ENCODE measurements at regions not wholly inside any gene's neighbourhood (a gene's known extent, or its start where the extent isn't known, plus 50 kb on each side); places are given as distances from the start of the nearest gene placed in this dataset.
"Not testable (repeated sequence)": the region's sequence is repeated elsewhere in the genome, so short reads cannot be mapped to it uniquely, and the experiment has no call there.

DNA sequence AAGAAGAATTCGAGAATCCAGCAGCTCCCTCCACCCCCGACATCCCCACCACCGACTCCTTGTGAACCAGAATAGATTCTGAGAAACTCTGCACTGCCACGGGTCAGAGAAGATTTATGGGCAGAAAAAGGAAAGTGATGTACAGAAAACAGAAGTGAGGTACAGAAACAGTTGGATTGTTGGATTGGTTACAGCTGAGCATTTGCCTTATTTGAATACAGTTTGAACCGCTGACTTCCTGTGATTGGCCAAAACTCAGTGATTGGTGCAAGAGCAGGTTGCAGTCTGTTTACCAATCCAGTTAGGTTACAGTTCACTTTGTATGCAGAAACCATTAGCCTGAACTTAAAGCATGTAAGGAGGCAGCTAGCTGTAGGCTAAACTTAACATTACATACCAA, 131.2 kb upstream of the HDDC2 start:
- DNase-seq: no peak

- DNase-seq: no peak
Measured at GRCh38 chr6:125434760-125435159, 133.0 kb upstream of the HDDC2 start.

DNA sequence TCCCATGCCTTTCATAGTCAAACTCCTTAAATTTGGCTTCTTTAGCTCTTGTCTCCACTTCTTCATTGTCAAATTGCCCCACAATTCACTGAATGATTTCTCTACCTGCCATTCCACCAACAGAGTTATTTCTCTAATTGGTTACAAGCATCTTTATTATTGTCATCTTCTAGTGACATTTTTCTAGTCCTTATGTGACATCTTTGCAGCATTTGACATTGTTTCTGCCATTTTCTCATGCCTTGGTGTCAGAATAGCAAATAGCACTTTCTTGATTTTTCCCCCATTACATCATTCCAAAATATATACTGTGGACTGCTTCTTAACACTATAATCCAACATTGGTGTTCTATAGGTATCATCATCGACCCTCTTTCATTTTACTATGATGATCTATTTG, 137.7 kb upstream of the HDDC2 start:
- no peak for DNase-seq

DNA sequence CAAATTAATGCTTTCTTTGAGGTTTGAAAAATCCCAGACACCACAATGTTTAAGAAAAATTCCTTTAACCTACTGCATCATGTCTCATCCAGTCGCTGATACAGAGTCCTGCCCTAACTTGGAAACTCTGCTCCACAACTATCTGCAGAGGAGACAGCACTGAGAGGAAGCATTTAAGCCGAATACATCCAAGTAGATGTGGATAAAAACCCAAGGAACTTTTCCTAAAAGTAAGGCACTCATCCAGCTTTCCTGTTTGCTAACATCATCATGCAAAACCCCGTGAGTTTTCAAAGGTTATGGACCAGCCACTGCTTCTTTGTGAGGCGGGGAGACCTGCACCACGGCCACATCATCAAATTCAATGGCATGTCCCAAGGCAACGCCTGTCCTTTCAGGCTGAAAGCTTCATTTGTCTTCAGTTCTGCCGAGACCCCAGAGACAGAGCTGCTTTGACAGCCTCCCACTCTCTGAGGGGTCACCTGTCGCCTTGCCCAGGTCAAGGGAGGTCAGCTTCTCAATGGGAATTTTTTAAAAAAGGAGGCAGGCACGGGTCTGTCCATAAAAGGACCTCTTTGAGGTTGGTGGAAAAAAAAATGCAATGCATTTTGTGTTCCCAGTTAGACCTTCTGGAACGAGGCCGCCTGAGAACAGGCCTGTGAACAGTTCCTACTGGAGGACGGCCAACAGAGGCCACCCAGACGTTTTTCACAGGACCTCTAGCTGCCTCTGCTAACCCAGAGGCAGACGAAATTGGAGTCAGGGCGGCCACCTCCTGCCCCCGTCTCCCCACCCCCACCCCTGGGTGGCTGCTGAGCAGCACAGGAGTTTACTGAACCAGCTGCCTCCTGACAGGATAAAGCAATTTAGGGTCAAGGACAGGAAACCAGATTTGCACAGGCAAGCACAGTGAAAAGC, 142.5 kb upstream of the HDDC2 start:
- no peak for DNase-seq

DNA sequence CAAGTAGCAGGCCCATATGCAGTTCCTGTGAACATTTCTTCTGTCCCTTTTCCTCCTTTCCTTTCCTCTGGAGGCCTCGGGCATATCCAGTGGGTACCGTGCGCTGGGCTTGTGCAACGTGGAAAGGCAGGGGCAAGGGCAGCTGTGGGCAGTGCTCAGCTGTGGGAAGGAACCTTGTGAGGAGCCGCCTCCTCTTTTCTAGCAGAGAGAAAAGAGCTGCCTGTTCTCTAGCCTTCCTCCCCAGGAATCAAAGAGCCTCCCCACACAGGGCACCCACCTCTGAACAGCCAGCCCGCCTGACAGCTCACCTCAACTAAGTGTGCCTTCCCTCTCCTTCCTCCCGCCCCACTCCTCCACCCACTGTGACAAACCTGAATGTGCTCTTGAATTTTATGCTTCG, 143.3 kb upstream of the HDDC2 start:
- no peak for DNase-seq

DNA sequence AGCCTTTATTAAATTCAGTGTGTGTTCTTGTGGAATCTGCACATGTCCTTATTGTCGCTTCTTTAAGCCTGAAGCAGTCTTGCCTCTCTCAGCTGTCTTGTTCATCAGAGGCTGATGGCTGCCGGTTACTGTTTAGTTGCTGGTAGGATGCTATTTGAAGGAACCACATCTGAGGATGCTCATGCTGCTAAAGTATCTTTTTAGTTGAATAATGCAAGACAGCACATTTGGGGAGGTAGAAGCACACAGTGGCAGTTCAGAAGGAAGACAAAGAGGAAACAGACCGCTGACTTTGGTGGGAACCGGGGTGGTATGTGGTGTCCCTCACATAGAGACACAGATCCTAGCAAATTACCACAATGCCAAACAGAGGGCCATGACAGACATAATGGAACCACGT, 144.2 kb upstream of the HDDC2 start:
- DNase-seq: no peak

DNA sequence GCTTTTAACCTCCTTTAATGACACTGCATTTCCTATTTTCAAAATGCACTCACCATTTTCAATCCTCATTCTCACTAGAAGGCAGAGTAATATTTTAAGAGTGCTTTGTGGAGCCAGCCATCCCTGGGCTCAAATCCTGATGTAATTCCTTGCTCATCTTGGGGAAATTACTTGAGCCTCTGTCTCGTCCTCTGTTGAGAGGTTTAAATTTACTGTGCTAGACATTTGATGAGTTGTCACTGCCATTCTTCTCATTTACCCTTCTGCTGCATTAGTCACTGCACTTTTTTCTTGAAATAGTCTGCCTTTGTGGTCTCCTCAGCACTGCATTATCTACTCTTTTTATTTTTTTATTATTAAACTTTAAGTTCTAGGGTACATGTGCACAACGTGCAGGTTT, 150.0 kb upstream of the HDDC2 start:
- no peak for DNase-seq

GRCh38 chr6:125453516-125453915, 151.7 kb upstream of the HDDC2 start:
- no peak for DNase-seq

- no peak for DNase-seq
Measured at GRCh38 chr6:125454351-125454750, 152.6 kb upstream of the HDDC2 start.

DNA sequence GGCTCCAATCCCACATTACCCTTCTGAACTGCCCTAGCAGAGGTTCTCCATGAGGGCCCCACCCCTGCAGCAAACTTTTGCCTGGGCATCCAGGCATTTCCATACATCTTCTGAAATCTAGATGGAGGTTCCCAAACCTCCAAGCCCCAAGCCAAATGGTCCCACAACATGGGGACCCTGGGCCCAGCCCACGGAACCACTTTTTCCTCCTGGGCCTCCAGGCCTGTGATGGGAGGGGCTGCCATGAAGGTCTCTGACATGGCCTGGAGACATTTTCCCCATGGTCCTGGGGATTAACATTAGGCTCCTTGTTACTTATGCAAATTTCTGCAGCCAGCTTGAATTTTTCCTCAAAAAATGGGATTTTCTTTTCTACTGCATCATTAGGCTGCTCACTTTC, 156.7 kb upstream of the HDDC2 start:
- DNase-seq: not testable (repeated sequence)

DNA sequence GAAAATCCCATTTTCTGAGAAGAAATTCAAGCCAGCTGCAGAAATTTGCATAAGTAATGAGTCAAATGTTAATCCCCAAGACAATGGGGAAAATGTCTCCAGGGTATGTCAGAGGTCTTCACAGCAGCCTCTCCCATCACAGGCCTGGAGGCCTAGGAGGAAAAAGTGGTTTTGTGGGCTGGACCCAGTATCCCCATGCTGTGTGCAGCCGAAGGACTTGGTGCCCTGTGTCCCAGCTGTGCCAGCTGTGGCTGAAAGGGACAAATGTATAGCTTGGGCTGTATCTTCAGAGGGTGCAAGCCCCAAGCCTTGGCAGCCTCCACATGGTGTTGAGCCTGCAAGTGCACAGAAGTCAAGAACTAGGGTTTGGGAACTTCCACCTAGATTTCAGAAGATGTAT, 163.6 kb upstream of the HDDC2 start:
- DNase-seq: not testable (repeated sequence)

- no peak for DNase-seq
Measured at GRCh38 chr6:125469915-125470314, 168.1 kb upstream of the HDDC2 start.

DNA sequence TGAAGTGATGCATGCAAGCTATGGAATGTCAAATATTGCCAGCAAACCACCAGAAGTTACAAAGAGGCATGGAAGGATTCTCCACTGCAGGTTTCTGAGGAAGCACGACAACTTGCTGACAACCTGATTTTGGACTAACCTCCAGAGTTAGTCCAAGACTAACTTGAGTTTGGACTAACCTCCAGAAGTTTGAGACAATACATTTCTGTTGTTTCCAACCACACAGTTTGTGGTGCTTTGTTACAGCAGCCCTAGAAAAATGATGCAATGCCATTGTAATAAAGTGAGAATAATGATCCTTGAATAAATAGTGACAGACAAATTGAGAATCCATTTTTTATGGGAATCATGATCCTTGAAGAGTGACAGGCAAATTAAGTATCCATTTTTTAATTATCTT, 169.9 kb upstream of the HDDC2 start:
- DNase-seq: no peak

GRCh38 chr6:125474061-125474460, 172.3 kb upstream of the HDDC2 start:
- no peak for DNase-seq

GRCh38 chr6:125477156-125477555, 175.4 kb upstream of the HDDC2 start:
- DNase-seq: no peak

- DNase-seq: no peak
Measured at GRCh38 chr6:125477844-125478243, 176.1 kb upstream of the HDDC2 start.

- DNase-seq: no peak
Measured at GRCh38 chr6:125480146-125480545, 178.4 kb upstream of the HDDC2 start.

DNA sequence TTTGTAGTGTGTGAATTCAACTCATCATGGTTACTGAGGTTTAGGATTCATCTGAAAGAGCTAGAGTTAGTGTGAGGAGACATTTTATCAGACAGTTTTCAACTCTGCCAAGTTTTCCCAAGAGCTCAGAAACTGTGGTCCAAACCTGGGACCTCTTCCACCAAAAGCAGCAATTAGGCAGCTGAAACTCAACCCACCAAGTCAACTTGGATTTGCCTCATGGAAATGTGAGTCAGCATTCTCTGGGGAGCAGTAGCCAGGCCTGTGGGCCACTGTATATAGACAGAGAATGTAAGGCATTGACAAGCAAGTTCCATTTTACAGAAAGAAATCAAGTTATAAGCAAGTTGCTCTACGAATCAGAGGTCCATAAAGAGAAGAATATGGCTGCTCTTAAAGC, 178.8 kb upstream of the HDDC2 start:
- no peak for DNase-seq

- no peak for DNase-seq
Measured at GRCh38 chr6:125481056-125481455, 179.3 kb upstream of the HDDC2 start.

- no peak for DNase-seq
Measured at GRCh38 chr6:125485757-125486156, 184.0 kb upstream of the HDDC2 start.

DNA sequence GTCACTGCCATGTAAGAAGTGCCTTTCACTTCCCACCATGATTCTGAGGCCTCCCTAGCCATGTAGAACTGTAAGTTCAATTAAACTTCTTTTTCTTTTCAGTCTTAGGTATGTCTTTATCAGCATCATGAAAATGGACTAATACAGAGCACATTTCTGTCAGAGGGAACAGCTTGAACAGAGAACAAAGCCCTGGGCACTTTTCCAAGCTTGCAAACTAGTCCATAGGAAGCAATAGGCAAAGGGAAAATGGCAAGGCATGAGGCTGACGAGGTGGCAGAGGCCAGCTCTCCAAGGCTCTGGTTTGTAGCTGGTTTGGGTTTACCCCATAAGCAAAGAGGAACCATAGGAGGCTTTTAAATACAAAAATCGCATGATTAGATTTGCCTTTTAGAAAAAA, 185.1 kb upstream of the HDDC2 start:
- no peak for DNase-seq

DNA sequence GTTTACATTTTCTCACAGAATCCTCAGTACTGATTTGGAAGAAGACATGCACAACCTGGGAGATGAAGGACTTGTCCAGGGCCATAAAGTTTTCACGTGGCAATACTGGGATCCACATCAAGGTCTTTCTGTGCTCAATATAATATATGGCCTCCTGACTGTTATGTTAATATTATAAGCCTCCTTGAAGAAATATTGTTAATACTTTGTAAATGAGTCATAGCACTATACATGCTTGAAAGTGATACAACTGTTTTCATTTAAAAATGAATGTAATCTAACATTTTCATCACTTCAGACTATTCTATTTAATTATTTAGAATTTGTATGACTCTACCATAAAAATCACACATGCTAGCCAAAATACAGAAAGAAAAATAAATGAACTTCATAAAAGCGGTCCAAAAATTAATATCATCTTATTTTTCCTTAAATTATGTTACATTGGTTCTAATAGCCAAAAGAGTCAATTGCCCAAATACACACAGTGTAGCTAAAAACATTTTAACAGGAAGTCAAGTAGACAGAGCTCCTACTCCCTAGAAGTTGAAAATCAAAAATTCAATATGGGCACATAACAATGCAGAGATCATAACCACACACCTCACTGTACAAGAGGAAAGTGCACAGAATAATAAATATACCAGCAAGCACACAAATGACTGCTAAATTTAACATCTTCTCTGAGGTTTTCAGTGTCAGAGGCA, 188.0 kb upstream of the HDDC2 start:
- no peak for DNase-seq

DNA sequence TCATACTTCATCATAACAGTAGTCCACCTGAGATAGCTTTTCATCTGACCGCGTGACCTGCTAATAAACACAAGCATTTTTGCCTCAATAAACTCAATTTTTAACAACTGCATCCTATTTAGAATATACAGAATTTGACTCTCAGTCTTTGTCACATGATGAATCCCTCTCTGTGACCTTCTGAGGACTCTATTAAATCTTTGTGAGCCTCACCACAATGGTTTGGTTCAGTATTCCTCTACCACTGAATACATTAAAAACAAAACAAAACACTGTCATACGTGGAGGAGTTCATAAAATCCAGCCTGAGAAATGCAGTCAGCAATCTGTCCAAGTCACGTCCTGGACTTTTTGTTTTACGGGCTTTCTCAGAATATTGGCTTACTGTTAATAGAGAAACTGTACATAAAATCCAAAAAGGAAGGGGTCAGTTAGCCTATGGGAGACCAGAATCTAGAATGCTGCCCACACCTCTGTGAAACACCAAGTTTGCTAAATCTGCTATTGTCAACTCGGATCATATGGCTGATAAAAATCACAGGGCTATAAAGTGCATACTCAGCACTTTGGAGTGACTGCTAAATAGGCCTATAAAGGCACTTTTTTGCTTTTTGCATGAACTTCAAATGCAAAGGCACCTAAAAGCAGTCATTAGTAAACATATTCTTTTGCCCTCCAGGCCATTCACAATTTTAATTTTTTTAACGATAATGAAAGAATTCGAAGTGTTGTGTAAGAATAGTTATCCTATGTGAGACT, 190.3 kb upstream of the HDDC2 start:
- DNase-seq: no peak

DNA sequence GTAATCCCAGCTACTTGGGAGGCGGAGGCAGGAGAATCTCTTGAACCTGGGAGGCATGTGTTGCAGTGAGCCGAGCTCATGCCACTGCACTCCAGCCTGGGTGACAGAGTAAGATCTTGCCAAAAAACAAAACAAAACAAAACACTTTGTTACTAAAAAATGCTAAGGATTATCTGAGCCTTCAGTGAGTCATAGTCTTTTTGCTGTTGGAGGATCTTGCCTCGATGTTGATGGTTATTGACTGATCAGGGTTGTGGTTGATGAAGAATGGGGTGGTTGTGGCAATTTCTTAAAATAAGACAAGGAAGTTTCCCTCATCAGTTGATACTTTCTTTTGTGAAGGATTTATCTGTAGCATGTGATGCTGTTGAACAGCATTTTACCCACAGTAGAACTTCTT, 196.8 kb upstream of the HDDC2 start:
- DNase-seq: no peak
